Fibroblast of lung (primary cell): ENCODE measurements at regions not wholly inside any gene's neighbourhood (a gene's known extent, or its start where the extent isn't known, plus 50 kb on each side); places are given as distances from the start of the nearest gene placed in this dataset.

ENCODE experiments used
- DNase-seq, 2 donors: peaks; one replicate each; pipeline versions ENCODE4 v3.0.0 to v3.0.0-alpha.2; 2010; ENCODE audit warnings: low read depth in 2 of 2
- H2AFZ ChIP-seq: 2 replicates; pipeline ENCODE4 v1.5.1; 2012; ENCODE audit warnings: low read length, control low read depth, inconsistent platforms
- H3K27ac ChIP-seq: 2 replicates; pipeline ENCODE4 v1.5.1; 2011; ENCODE audit warnings: low read length, control low read depth; ENCODE audit not compliant: insufficient read depth
- H3K27me3 ChIP-seq: 2 replicates; pipeline ENCODE4 v1.5.1; 2011; ENCODE audit warnings: mild to moderate bottlenecking, low read length; ENCODE audit not compliant: control insufficient read depth, insufficient read depth
- H3K36me3 ChIP-seq: 2 replicates; pipeline ENCODE4 v1.5.1; 2011; ENCODE audit warnings: low read length; ENCODE audit not compliant: control insufficient read depth, insufficient read depth
- H3K4me1 ChIP-seq: 2 replicates; pipeline ENCODE4 v1.5.1; 2011; ENCODE audit warnings: low read length; ENCODE audit not compliant: control insufficient read depth, insufficient read depth; ENCODE audit errors: extremely low read depth
- H3K4me2 ChIP-seq: 2 replicates; pipeline ENCODE4 v1.5.1; 2011; ENCODE audit warnings: low read length, control low read depth; ENCODE audit not compliant: insufficient read depth; ENCODE audit errors: extremely low read depth
- H3K4me3 ChIP-seq, 4 experiments: fragments of 200-600 bp in 1 of 4; sonication (generic) in 1 of 4; replicated peaks in 1 of 4; 2 replicates each; pipeline ENCODE4 v1.5.1; 2011 to 2016; ENCODE audit warnings: low read length in 4 of 4, low read depth in 3 of 4, mild to moderate bottlenecking in 3 of 4, control low read depth in 2 of 4, inconsistent platforms in 1 of 4, mixed read lengths in 1 of 4; ENCODE audit not compliant: insufficient read depth in 1 of 4; ENCODE audit errors: control extremely low read depth in 1 of 4
- H3K79me2 ChIP-seq: 2 replicates; pipeline ENCODE4 v1.5.1; 2012; ENCODE audit warnings: mild to moderate bottlenecking, low read length, inconsistent platforms; ENCODE audit not compliant: control insufficient read depth, insufficient read depth
- H3K9ac ChIP-seq: 2 replicates; pipeline ENCODE4 v1.5.1; 2011; ENCODE audit warnings: mild to moderate bottlenecking, low read length, control low read depth; ENCODE audit not compliant: insufficient read depth
- H3K9me3 ChIP-seq: 2 replicates; pipeline ENCODE4 v1.5.1; 2012; ENCODE audit warnings: low read depth, low read length; ENCODE audit not compliant: control insufficient read depth, insufficient read depth
- H4K20me1 ChIP-seq: 2 replicates; pipeline ENCODE4 v1.5.1; 2011; ENCODE audit warnings: low read length; ENCODE audit not compliant: control insufficient read depth, insufficient read depth; ENCODE audit errors: extremely low read depth
- EZH2 ChIP-seq: IDR thresholded peaks from 2 replicates; pipeline ENCODE4 v1.5.1; 2012; ENCODE audit warnings: low read length, control low read depth, mild to moderate bottlenecking; ENCODE audit errors: missing control alignments
- TF ChIP-seq, protein P1 (sequence below), 2 donors: IDR thresholded peaks in 1 of 2; conservative IDR thresholded peaks in 1 of 2; 1 replicate in 1 of 2; 2 replicates in 1 of 2; pipeline ENCODE4 v1.5.1; 2011 to 2012; ENCODE audit warnings: low read length in 2 of 2, control low read depth in 1 of 2, inconsistent platforms in 1 of 2, low read depth in 1 of 2, mild to moderate bottlenecking in 1 of 2

DNA sequence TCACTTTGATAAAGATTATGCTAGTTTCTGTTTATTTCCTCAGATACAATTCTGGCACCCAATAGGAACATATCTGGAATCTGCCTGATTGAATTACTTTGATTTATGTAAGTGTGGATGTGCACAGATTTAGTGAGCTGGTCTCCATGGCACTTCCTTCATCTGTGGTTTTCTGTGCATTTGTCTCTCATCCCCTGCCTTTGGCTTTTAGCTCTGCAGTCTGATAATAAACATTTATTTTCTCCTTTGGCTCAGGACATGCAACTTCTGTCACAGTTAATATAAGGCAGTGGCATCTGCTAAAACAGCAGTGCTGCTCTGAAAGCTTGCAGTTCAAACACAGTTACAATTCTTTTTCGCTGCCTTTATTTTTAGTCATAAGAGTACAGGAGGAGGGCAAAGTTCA lies 273.7 kb upstream of the CHRM2 start:
- no peak overlapping the region for H3K9ac ChIP-seq
- no peak overlapping the region for H2AFZ ChIP-seq
- no peaks in the 10 kb centered on the region for H3K27me3 ChIP-seq
- H3K9me3 ChIP-seq: no peaks in the 10 kb centered on the region
- TF ChIP-seq, protein P1, sequence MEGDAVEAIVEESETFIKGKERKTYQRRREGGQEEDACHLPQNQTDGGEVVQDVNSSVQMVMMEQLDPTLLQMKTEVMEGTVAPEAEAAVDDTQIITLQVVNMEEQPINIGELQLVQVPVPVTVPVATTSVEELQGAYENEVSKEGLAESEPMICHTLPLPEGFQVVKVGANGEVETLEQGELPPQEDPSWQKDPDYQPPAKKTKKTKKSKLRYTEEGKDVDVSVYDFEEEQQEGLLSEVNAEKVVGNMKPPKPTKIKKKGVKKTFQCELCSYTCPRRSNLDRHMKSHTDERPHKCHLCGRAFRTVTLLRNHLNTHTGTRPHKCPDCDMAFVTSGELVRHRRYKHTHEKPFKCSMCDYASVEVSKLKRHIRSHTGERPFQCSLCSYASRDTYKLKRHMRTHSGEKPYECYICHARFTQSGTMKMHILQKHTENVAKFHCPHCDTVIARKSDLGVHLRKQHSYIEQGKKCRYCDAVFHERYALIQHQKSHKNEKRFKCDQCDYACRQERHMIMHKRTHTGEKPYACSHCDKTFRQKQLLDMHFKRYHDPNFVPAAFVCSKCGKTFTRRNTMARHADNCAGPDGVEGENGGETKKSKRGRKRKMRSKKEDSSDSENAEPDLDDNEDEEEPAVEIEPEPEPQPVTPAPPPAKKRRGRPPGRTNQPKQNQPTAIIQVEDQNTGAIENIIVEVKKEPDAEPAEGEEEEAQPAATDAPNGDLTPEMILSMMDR (conservative IDR thresholded peaks at IDR 0.05 in 1 of 2, IDR thresholded peaks at IDR 0.05 in 1 of 2; ENCODE audit: low read depth in 1 of 2, low read length in 2 of 2): no peak
- TF ChIP-seq EZH2: no peak
- no peak overlapping the region for H3K27ac ChIP-seq
- DNase-seq: peak in 1 of 2 donors; percentile 3
- H3K4me1 ChIP-seq: no peaks in the 10 kb centered on the region
- H4K20me1 ChIP-seq: no peaks in the 10 kb centered on the region
- no peak overlapping the region for H3K4me2 ChIP-seq
- no peaks in the 10 kb centered on the region for H3K79me2 ChIP-seq
- no peak overlapping the region for H3K4me3 ChIP-seq
- H3K36me3 ChIP-seq: no peaks in the 10 kb centered on the region

DNA sequence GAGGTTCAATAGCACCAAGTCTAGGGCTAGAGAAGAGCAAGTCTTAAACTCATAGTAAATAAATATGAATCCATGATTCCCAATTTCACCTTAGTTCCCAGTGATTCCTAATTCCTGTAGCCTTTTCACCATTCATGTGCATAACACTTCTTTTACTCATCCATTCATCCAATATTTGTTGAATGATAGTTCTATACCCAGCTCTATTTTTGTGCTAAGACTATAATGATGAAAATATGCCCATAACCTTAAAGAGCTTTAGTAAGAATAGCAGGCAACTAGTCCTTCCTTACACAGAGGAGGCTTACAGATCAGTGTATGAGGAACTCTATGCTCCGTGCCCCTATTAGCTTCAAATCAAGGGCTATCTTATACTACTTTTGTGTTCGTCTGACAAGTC lies 280.2 kb upstream of the CHRM2 start:
- Histone ChIP-seq H3K27me3 (no peaks in the 10 kb centered on the region), H3K4me3 (no peak overlapping the region), H3K4me2 (no peak overlapping the region), H3K36me3 (no peaks in the 10 kb centered on the region), H3K4me1 (no peaks in the 10 kb centered on the region), H3K9me3 (no peaks in the 10 kb centered on the region), H3K9ac (no peak overlapping the region), H3K27ac (no peak overlapping the region), H4K20me1 (no peaks in the 10 kb centered on the region), H2AFZ (no peak overlapping the region), H3K79me2 (no peaks in the 10 kb centered on the region)
- DNase-seq: peak in 1 of 2 donors; percentile 2
- TF ChIP-seq, protein P1 (conservative IDR thresholded peaks at IDR 0.05 in 1 of 2, IDR thresholded peaks at IDR 0.05 in 1 of 2; ENCODE audit: low read depth in 1 of 2, low read length in 2 of 2): no peak
- no peak for TF ChIP-seq EZH2

DNA sequence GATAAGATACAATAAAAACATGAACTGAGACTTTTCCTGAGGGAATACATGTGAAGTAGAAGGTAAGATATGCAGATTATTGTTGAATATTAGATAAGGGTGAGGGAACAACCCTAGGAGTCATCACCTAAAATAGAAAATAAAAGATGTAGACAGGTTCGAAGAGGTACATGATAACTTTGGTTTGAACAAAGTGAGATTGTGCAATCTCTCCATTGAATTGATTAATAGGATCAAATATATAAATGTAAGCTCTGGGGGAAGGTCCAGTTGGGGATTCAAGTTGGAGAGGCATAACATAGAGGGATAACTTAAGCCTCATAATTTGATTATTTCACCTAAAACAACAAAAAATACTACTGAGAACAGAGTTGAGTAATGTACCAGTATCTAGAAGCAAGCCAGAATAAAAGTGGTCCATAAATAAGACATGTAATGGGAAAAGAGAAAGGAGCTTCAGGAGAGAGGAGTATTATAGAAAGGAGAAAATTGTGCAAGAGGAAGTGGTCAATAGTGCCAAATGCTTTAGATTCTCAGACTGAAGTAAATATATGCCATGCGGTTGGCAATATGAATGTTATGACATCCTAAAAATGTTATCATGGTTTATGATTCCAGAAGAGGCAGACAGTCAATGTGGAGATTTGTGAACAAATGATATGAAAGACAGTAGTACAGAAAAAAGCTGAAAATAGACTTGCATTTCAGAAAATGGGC lies 282.3 kb upstream of the CHRM2 start:
- TF ChIP-seq, protein P1 (conservative IDR thresholded peaks at IDR 0.05 in 1 of 2, IDR thresholded peaks at IDR 0.05 in 1 of 2; ENCODE audit: low read depth in 1 of 2, low read length in 2 of 2): no peak
- no peak for TF ChIP-seq EZH2
- Histone ChIP-seq H3K9ac (no peak overlapping the region), H3K27me3 (no peaks in the 10 kb centered on the region), H3K27ac (no peak overlapping the region), H4K20me1 (no peaks in the 10 kb centered on the region), H3K79me2 (no peaks in the 10 kb centered on the region), H2AFZ (no peak overlapping the region), H3K4me1 (no peaks in the 10 kb centered on the region), H3K4me2 (no peak overlapping the region), H3K9me3 (no peaks in the 10 kb centered on the region), H3K4me3 (no peak overlapping the region), H3K36me3 (no peaks in the 10 kb centered on the region)
- no peak for DNase-seq
